ENCODE measurements at regions not wholly inside any gene's neighbourhood (a gene's known extent, or its start where the extent isn't known, plus 50 kb on each side); places are given as distances from the start of the nearest gene placed in this dataset.

DNA sequence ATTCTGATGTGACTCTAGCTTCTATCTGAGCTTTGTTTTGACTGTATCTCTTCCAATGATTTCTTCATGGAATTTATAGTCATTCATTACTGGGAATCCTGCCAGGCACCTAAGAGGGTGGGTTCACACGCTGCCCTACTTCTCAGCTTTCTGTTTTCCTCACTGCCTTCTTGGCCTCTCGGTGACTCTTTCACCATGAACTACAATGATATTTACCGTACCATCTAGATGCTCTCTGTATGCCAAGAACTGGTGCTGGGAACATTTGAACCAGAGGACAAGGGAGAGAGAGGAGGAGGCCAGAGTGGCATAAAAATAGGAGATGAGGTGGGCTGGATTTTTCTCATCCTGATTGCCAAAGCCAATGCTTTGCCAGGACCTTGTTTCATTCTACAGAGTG is 280.0 kb upstream of the P2RY1 start:
- no peak for TF ChIP-seq CEBPB (IDR thresholded peaks at IDR 0.05)
- TF ChIP-seq EP300 (IDR thresholded peaks at IDR 0.05; ENCODE audit: borderline replicate concordance), result no peak
- TF ChIP-seq CREB1 (IDR thresholded peaks at IDR 0.05; ENCODE audit: low read depth), result no peak
- no peak for TF ChIP-seq RAD21 (IDR thresholded peaks at IDR 0.05; ENCODE audit: low read depth)
- no peak for TF ChIP-seq TAF1 (IDR thresholded peaks at IDR 0.05; ENCODE audit: low read depth)
- TF ChIP-seq FOXM1 (IDR thresholded peaks at IDR 0.05; ENCODE audit: borderline replicate concordance, low read depth), result no peak
